ENCODE measurements at regions not wholly inside any gene's neighbourhood (a gene's known extent, or its start where the extent isn't known, plus 50 kb on each side); places are given as distances from the start of the nearest gene placed in this dataset.

DNA sequence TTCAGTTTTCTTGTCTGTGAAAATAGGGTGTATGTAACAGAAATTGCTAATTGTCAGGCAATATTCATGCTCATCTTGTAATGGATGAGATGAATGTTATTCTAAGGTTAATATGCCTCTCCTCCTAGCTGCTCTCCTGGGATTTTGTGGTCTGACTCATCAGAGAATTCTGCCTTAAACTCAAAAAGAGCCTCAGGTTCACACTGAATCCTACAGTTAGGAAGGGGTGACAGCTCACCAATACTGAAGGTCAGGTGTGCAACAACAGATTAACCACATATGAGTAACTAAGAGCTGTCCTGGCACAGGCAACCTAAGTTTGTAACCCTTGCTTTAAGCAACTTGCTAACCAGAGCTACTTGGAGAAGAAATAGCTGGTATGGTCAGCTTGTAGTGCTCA, 197.7 kb downstream of the SPATA18 start:
- Histone ChIP-seq H3K36me3 (ENCODE audit: insufficient read depth, low read length) (no peaks in the 10 kb centered on the region), H3K4me2 (ENCODE audit: insufficient read depth, low read length) (no peak overlapping the region), H3K79me2 (ENCODE audit: insufficient read depth, low read length) (no peaks in the 10 kb centered on the region), H3K9ac (ENCODE audit: low read depth, low read length) (no peak overlapping the region), H3K4me3 (ENCODE audit: low read depth in 1 of 2, low read length in 2 of 2) (no peak overlapping the region), H3K4me1 (ENCODE audit: insufficient read depth, low read length) (no peaks in the 10 kb centered on the region), H2AFZ (ENCODE audit: low read depth, low read length) (no peak overlapping the region), H4K20me1 (ENCODE audit: insufficient read depth, low read length) (no peaks in the 10 kb centered on the region), H3K27ac (ENCODE audit: low read length) (no peak overlapping the region), H3K27me3 (ENCODE audit: insufficient read depth, low read length, poor library complexity) (no peaks in the 10 kb centered on the region), H3K9me3 (ENCODE audit: insufficient read depth, low read length, severe bottlenecking) (peaks cover 7% of the 10 kb centered on the region)
- TF ChIP-seq, protein P1, sequence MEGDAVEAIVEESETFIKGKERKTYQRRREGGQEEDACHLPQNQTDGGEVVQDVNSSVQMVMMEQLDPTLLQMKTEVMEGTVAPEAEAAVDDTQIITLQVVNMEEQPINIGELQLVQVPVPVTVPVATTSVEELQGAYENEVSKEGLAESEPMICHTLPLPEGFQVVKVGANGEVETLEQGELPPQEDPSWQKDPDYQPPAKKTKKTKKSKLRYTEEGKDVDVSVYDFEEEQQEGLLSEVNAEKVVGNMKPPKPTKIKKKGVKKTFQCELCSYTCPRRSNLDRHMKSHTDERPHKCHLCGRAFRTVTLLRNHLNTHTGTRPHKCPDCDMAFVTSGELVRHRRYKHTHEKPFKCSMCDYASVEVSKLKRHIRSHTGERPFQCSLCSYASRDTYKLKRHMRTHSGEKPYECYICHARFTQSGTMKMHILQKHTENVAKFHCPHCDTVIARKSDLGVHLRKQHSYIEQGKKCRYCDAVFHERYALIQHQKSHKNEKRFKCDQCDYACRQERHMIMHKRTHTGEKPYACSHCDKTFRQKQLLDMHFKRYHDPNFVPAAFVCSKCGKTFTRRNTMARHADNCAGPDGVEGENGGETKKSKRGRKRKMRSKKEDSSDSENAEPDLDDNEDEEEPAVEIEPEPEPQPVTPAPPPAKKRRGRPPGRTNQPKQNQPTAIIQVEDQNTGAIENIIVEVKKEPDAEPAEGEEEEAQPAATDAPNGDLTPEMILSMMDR (IDR thresholded peaks at IDR 0.05; ENCODE audit: borderline replicate concordance, extremely low read depth, low read length, poor library complexity, severe bottlenecking): no peak
- DNase-seq: no peak
- no peak for ATAC-seq (ENCODE audit: insufficient read depth, low read depth)

DNA sequence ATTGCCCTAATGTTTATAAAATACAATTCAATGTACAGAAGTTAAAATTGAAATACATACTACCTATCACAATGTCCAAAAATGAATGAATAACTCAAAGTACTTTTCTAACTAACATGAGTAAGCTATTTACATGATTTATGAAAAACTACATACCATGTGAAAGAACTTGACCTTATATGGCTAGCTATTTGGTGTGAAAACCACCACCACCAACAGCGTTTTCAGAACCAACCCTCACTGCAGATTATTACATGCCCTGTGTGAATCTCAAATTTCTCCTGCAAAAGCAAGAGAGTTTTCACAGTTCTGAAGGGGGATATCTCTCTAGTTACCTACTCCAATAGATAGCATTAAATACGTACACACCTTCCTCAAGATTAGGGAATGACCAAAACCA, 198.5 kb downstream of the SPATA18 start:
- no peak overlapping the region for H3K9ac ChIP-seq (ENCODE audit: low read depth, low read length)
- no peak overlapping the region for H3K4me3 ChIP-seq (ENCODE audit: low read depth in 1 of 2, low read length in 2 of 2)
- H3K9me3 ChIP-seq (ENCODE audit: insufficient read depth, low read length, severe bottlenecking): peaks cover 7% of the 10 kb centered on the region
- H3K79me2 ChIP-seq (ENCODE audit: insufficient read depth, low read length): no peaks in the 10 kb centered on the region
- no peaks in the 10 kb centered on the region for H4K20me1 ChIP-seq (ENCODE audit: insufficient read depth, low read length)
- H3K4me2 ChIP-seq (ENCODE audit: insufficient read depth, low read length): no peak overlapping the region
- H3K4me1 ChIP-seq (ENCODE audit: insufficient read depth, low read length): no peaks in the 10 kb centered on the region
- H3K36me3 ChIP-seq (ENCODE audit: insufficient read depth, low read length): no peaks in the 10 kb centered on the region
- DNase-seq (no peak), ATAC-seq (ENCODE audit: insufficient read depth, low read depth) (no peak)
- TF ChIP-seq, protein P1 (IDR thresholded peaks at IDR 0.05; ENCODE audit: borderline replicate concordance, extremely low read depth, low read length, poor library complexity, severe bottlenecking): no peak
- no peak for TF ChIP-seq EZH2 (IDR thresholded peaks at IDR 0.05; ENCODE audit: borderline replicate concordance, low read depth, low read length, severe bottlenecking)
- H2AFZ ChIP-seq (ENCODE audit: low read depth, low read length): no peak overlapping the region
- no peak overlapping the region for H3K27ac ChIP-seq (ENCODE audit: low read length)
- H3K27me3 ChIP-seq (ENCODE audit: insufficient read depth, low read length, poor library complexity): no peaks in the 10 kb centered on the region

DNA sequence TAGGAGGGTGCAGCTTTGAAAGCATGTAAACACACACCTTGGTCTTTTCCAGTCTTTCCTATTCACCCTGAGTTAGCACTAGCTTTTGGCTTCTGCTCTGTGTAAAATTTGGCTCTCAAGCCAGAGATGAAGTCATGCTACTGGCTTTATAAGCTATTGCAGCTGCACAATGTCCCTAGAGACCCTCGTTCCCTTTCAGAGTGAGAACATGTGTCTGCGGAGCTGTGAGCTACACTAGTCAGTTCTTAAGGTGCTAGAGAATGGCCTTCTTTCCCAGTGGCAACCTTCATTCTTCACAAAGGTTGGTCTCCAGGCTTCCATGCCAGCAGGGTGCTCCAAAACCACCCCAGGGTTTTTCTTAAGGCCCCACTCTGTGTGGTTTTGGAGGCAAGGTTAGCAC, 199.1 kb downstream of the SPATA18 start:
- H3K4me3 ChIP-seq (ENCODE audit: low read depth in 1 of 2, low read length in 2 of 2): no peak overlapping the region
- H4K20me1 ChIP-seq (ENCODE audit: insufficient read depth, low read length): no peaks in the 10 kb centered on the region
- H3K4me2 ChIP-seq (ENCODE audit: insufficient read depth, low read length): no peak overlapping the region
- H2AFZ ChIP-seq (ENCODE audit: low read depth, low read length): no peak overlapping the region
- H3K36me3 ChIP-seq (ENCODE audit: insufficient read depth, low read length): no peaks in the 10 kb centered on the region
- no peaks in the 10 kb centered on the region for H3K4me1 ChIP-seq (ENCODE audit: insufficient read depth, low read length)
- H3K27ac ChIP-seq (ENCODE audit: low read length): no peak overlapping the region
- H3K9ac ChIP-seq (ENCODE audit: low read depth, low read length): no peak overlapping the region
- H3K9me3 ChIP-seq (ENCODE audit: insufficient read depth, low read length, severe bottlenecking): peaks cover 7% of the 10 kb centered on the region
- TF ChIP-seq EZH2 (IDR thresholded peaks at IDR 0.05; ENCODE audit: borderline replicate concordance, low read depth, low read length, severe bottlenecking): no peak
- TF ChIP-seq, protein P1 (IDR thresholded peaks at IDR 0.05; ENCODE audit: borderline replicate concordance, extremely low read depth, low read length, poor library complexity, severe bottlenecking): no peak
- no peaks in the 10 kb centered on the region for H3K79me2 ChIP-seq (ENCODE audit: insufficient read depth, low read length)
- ATAC-seq (ENCODE audit: insufficient read depth, low read depth): no peak
- H3K27me3 ChIP-seq (ENCODE audit: insufficient read depth, low read length, poor library complexity): no peaks in the 10 kb centered on the region
- DNase-seq: no peak

DNA sequence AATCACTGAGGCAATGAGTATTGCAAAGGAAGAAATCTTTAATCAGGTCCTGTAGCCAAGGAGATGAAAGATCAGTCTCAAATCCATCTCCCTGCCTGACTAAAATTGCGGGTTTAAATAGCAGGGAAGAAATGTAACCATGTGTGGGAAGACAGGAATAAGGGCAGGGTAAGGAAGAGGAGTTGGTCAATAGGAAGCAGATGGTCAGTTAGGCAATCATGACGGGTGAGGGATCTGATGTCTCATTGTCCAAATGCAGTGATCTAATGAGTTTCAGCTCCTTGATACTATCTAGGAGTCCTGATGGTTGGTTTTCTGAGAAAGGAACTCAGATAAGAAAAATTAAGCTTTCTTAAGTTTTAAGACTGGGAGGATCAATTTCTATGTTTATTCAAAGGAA, 200.8 kb downstream of the SPATA18 start:
- no peak overlapping the region for H3K27ac ChIP-seq (ENCODE audit: low read length)
- H3K27me3 ChIP-seq (ENCODE audit: insufficient read depth, low read length, poor library complexity): no peaks in the 10 kb centered on the region
- no peaks in the 10 kb centered on the region for H4K20me1 ChIP-seq (ENCODE audit: insufficient read depth, low read length)
- H2AFZ ChIP-seq (ENCODE audit: low read depth, low read length): no peak overlapping the region
- no peak for ATAC-seq (ENCODE audit: insufficient read depth, low read depth)
- TF ChIP-seq, protein P1 (IDR thresholded peaks at IDR 0.05; ENCODE audit: borderline replicate concordance, extremely low read depth, low read length, poor library complexity, severe bottlenecking): no peak
- TF ChIP-seq EZH2 (IDR thresholded peaks at IDR 0.05; ENCODE audit: borderline replicate concordance, low read depth, low read length, severe bottlenecking): no peak
- DNase-seq: no peak
- peaks cover 7% of the 10 kb centered on the region for H3K9me3 ChIP-seq (ENCODE audit: insufficient read depth, low read length, severe bottlenecking)
- H3K9ac ChIP-seq (ENCODE audit: low read depth, low read length): no peak overlapping the region
- H3K4me3 ChIP-seq (ENCODE audit: low read depth in 1 of 2, low read length in 2 of 2): no peak overlapping the region
- H3K36me3 ChIP-seq (ENCODE audit: insufficient read depth, low read length): no peaks in the 10 kb centered on the region
- no peaks in the 10 kb centered on the region for H3K79me2 ChIP-seq (ENCODE audit: insufficient read depth, low read length)
- H3K4me2 ChIP-seq (ENCODE audit: insufficient read depth, low read length): no peak overlapping the region
- no peaks in the 10 kb centered on the region for H3K4me1 ChIP-seq (ENCODE audit: insufficient read depth, low read length)

All from DND-41 (cell line).